ENCODE measurements at regions not wholly inside any gene's neighbourhood (a gene's known extent, or its start where the extent isn't known, plus 50 kb on each side); places are given as distances from the start of the nearest gene placed in this dataset.

- Histone ChIP-seq H3K9ac (ENCODE audit: insufficient read depth, low read length, poor library complexity, severe bottlenecking) (no peak overlapping the region), H3K4me3 (replicated peaks in 1 of 3; ENCODE audit: low read depth in 2 of 3, low read length in 3 of 3) (no peak overlapping the region), H3K36me3 (replicated peaks in 1 of 2; ENCODE audit: control insufficient read depth in 1 of 2, insufficient read depth in 2 of 2, low read length in 2 of 2) (no peaks in the 10 kb centered on the region), H3K27me3 (ENCODE audit: control insufficient read depth in 2 of 2, insufficient read depth in 2 of 2, low read length in 2 of 2) (no peaks in the 10 kb centered on the region), H3K79me2 (ENCODE audit: insufficient read depth, low read length) (no peaks in the 10 kb centered on the region), H3K4me2 (replicated peaks; ENCODE audit: extremely low read depth, low read length, poor library complexity, severe bottlenecking) (no peak overlapping the region), H3K4me1 (ENCODE audit: control insufficient read depth in 1 of 2, insufficient read depth in 2 of 2, low read length in 2 of 2) (no peaks in the 10 kb centered on the region), H4K20me1 (ENCODE audit: insufficient read depth, low read length) (no peaks in the 10 kb centered on the region), H3K27ac (ENCODE audit: low read depth in 1 of 2, low read length in 2 of 2) (no peak overlapping the region), H2AFZ (ENCODE audit: insufficient read depth, low read depth, low read length, poor library complexity, severe bottlenecking) (no peak overlapping the region), H3K9me3 (replicated peaks in 1 of 2; ENCODE audit: control insufficient read depth in 1 of 2, insufficient read depth in 1 of 2, low read length in 2 of 2) (no peaks in the 10 kb centered on the region)
- WGBS (ENCODE audit: insufficient coverage), result no CpG with 5 or more reads among the region's 1 CpG
- TF ChIP-seq CTCF (IDR thresholded peaks at IDR 0.05), result no peak
- Mint-ChIP-seq H3K4me3 (no peak overlapping the region), H3K27me3 (ENCODE audit: low read depth in 3 of 3) (peaks cover 0 to 1% (median 0%) of the 10 kb centered on the region in 3 donors), H3K27ac (no peak overlapping the region), H3K4me1 (no peaks in the 10 kb centered on the region), H3K36me3 (no peaks in the 10 kb centered on the region), H3K9me3 (peaks cover 0 to 3% (median 0%) of the 10 kb centered on the region in 7 donors)
- no peak for DNase-seq
- intact Hi-C loops (cut with micrococcal nuclease), result no loop called here
These were observed 158.1 kb upstream of the HCRTR2 start for GRCh38 chr6:55016261-55016660.

- H3K4me2 ChIP-seq (replicated peaks; ENCODE audit: extremely low read depth, low read length, poor library complexity, severe bottlenecking), result no peak overlapping the region
- no peak for DNase-seq
- H3K9ac ChIP-seq (ENCODE audit: insufficient read depth, low read length, poor library complexity, severe bottlenecking), result no peak overlapping the region
- H3K27ac ChIP-seq (ENCODE audit: low read depth in 1 of 2, low read length in 2 of 2), result no peak overlapping the region
- Mint-ChIP-seq H3K4me1 (no peaks in the 10 kb centered on the region), H3K27ac (no peak overlapping the region), H3K4me3 (no peak overlapping the region), H3K36me3 (no peaks in the 10 kb centered on the region), H3K9me3 (peaks cover 0 to 3% (median 0%) of the 10 kb centered on the region in 7 donors), H3K27me3 (ENCODE audit: low read depth in 3 of 3) (peaks cover 0 to 1% (median 0%) of the 10 kb centered on the region in 3 donors)
- TF ChIP-seq CTCF (IDR thresholded peaks at IDR 0.05), result no peak
- no peak overlapping the region for H2AFZ ChIP-seq (ENCODE audit: insufficient read depth, low read depth, low read length, poor library complexity, severe bottlenecking)
- H3K27me3 ChIP-seq (ENCODE audit: control insufficient read depth in 2 of 2, insufficient read depth in 2 of 2, low read length in 2 of 2), result no peaks in the 10 kb centered on the region
- no peaks in the 10 kb centered on the region for H3K79me2 ChIP-seq (ENCODE audit: insufficient read depth, low read length)
- WGBS (ENCODE audit: insufficient coverage), result no CpG with 5 or more reads among the region's 1 CpG
- intact Hi-C loops (cut with micrococcal nuclease), result no loop called here
- no peak overlapping the region for H3K4me3 ChIP-seq (replicated peaks in 1 of 3; ENCODE audit: low read depth in 2 of 3, low read length in 3 of 3)
- H3K4me1 ChIP-seq (ENCODE audit: control insufficient read depth in 1 of 2, insufficient read depth in 2 of 2, low read length in 2 of 2), result no peaks in the 10 kb centered on the region
- H4K20me1 ChIP-seq (ENCODE audit: insufficient read depth, low read length), result no peaks in the 10 kb centered on the region
- no peaks in the 10 kb centered on the region for H3K36me3 ChIP-seq (replicated peaks in 1 of 2; ENCODE audit: control insufficient read depth in 1 of 2, insufficient read depth in 2 of 2, low read length in 2 of 2)
- no peaks in the 10 kb centered on the region for H3K9me3 ChIP-seq (replicated peaks in 1 of 2; ENCODE audit: control insufficient read depth in 1 of 2, insufficient read depth in 1 of 2, low read length in 2 of 2)
These were observed 156.6 kb upstream of the HCRTR2 start for GRCh38 chr6:55017555-55018300.
